HCT116 (cell line): ENCODE measurements at regions not wholly inside any gene's neighbourhood (a gene's known extent, or its start where the extent isn't known, plus 50 kb on each side); places are given as distances from the start of the nearest gene placed in this dataset.

Experiments
- CBX3 ChIP-seq: IDR thresholded peaks from 2 replicates; pipeline ENCODE4 v1.6.1; 2012; ENCODE audit warnings: low read depth
- CTCF ChIP-seq, 3 experiments: fragments of 200-600 bp in 1 of 3; sonication (generic) in 1 of 3; IDR thresholded peaks in 2 of 3; conservative IDR thresholded peaks in 1 of 3; 2 replicates each; pipeline ENCODE4 v1.5.1; 2012 to 2017; ENCODE audit warnings: low read depth in 2 of 3, low read length in 2 of 3, antibody characterized with exemption in 1 of 3, borderline replicate concordance in 1 of 3, control low read depth in 1 of 3, mild to moderate bottlenecking in 1 of 3, mixed read lengths in 1 of 3, mixed run types in 1 of 3, moderate library complexity in 1 of 3; ENCODE audit not compliant: insufficient read depth in 1 of 3
- FOSL1 ChIP-seq: IDR thresholded peaks from 2 replicates; pipeline ENCODE4 v1.6.1; 2012; ENCODE audit warnings: low read depth
- JUND ChIP-seq: IDR thresholded peaks from 2 replicates; pipeline ENCODE4 v1.6.1; 2012
- MAX ChIP-seq: IDR thresholded peaks from 2 replicates; pipeline ENCODE4 v1.6.1; 2012
- POLR2AphosphoS5 ChIP-seq: IDR thresholded peaks from 2 replicates; pipeline ENCODE4 v1.6.1; 2011; ENCODE audit warnings: mild to moderate bottlenecking, low read depth, low read length, moderate library complexity
- REST ChIP-seq: IDR thresholded peaks from 2 replicates; pipeline ENCODE4 v1.6.1; 2012; ENCODE audit warnings: low read depth
- ZFX ChIP-seq: fragments of 450-650 bp; IDR thresholded peaks from 2 replicates; pipeline ENCODE4 v1.6.1; 2017
- ZNF274 ChIP-seq: fragments of 200-500 bp; sonication (Bioruptor generic); IDR thresholded peaks from 2 replicates; pipeline ENCODE4 v1.6.1; 2014; ENCODE audit warnings: mild to moderate bottlenecking, low read depth, low read length, inconsistent platforms

- TF ChIP-seq CTCF (IDR thresholded peaks at IDR 0.05 in 2 of 3, conservative IDR thresholded peaks at IDR 0.05 in 1 of 3; ENCODE audit: borderline replicate concordance in 1 of 3, insufficient read depth in 1 of 3, low read depth in 2 of 3, low read length in 2 of 3) (no peak), JUND (no peak), FOSL1 (no peak), POLR2AphosphoS5 (no peak), CBX3 (no peak), MAX (no peak), REST (no peak), ZFX (no peak), ZNF274 (no peak)
Observed at GRCh38 chr2:51289045-51289444, 257.1 kb upstream of the NRXN1 start.
